ENCODE measurements at regions not wholly inside any gene's neighbourhood (a gene's known extent, or its start where the extent isn't known, plus 50 kb on each side); places are given as distances from the start of the nearest gene placed in this dataset.

DNA sequence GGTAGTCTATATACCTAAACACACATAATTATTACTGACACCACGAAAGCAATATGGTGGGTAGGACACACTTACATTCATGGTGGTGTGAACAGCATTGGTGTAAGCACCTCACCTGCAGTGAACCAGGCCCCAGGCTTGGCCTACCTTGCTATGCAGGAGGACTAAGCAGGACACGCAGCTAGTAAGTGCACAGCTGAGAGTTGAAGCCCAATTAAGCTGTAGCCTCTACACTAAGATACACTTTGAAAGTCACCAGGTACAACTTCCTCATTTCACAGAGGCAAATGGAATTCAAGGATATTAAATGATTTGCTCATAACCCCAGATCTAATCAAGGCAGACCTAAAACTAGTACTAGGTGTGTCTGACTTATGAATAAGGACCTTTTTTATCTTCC is 145.8 kb upstream of the PAPPA start:
- POLR2A ChIA-PET, result no interaction called here
- no peak overlapping the region for H3K4me3 Mint-ChIP-seq
- no peak overlapping the region for H3K27ac Mint-ChIP-seq
- H3K36me3 Mint-ChIP-seq, result no peaks in the 10 kb centered on the region
- no peaks in the 10 kb centered on the region for H3K27me3 Mint-ChIP-seq
- H3K9me3 Mint-ChIP-seq, result peaks cover 4% of the 10 kb centered on the region
- DNase-seq (no peak), ATAC-seq (ENCODE audit: low read depth) (no peak)
- no peaks in the 10 kb centered on the region for H3K4me1 Mint-ChIP-seq

GRCh38 chr9:116008278-116008677 is 145.3 kb upstream of the PAPPA start:
- H3K36me3 Mint-ChIP-seq, result no peaks in the 10 kb centered on the region
- no peaks in the 10 kb centered on the region for H3K4me1 Mint-ChIP-seq
- POLR2A ChIA-PET, result no interaction called here
- H3K27me3 Mint-ChIP-seq, result no peaks in the 10 kb centered on the region
- H3K9me3 Mint-ChIP-seq, result peaks cover 4% of the 10 kb centered on the region
- no peak for ATAC-seq (ENCODE audit: low read depth)
- DNase-seq, result no peak
- no peak overlapping the region for H3K27ac Mint-ChIP-seq
- H3K4me3 Mint-ChIP-seq, result no peak overlapping the region

- POLR2A ChIA-PET, result no interaction called here
- H3K4me3 Mint-ChIP-seq, result no peak overlapping the region
- no peaks in the 10 kb centered on the region for H3K36me3 Mint-ChIP-seq
- H3K27ac Mint-ChIP-seq, result no peak overlapping the region
- H3K27me3 Mint-ChIP-seq, result no peaks in the 10 kb centered on the region
- H3K4me1 Mint-ChIP-seq, result no peaks in the 10 kb centered on the region
- ATAC-seq (ENCODE audit: low read depth) (no peak), DNase-seq (no peak)
- peaks cover 4% of the 10 kb centered on the region for H3K9me3 Mint-ChIP-seq
Observed at GRCh38 chr9:116009420-116009819, 144.2 kb upstream of the PAPPA start.

DNA sequence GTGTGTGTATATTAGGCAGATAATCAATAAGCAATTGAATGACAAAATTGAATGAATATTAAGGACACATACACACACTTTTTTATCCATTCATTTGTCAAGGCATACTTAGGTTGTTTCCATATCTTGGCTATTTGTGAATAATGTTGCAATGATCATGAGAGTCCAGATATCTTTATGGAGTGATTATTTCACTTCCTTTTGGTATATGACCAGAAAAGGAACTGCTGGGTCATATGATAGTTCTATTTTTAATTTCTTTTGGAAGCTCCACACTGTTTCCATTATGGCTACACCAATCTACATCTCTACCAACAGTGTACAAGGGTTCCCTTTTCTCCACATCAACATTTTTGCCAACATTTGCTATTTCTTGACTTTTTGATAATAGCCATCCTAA is 137.7 kb upstream of the PAPPA start:
- H3K36me3 Mint-ChIP-seq, result no peaks in the 10 kb centered on the region
- H3K9me3 Mint-ChIP-seq, result no peaks in the 10 kb centered on the region
- H3K27ac Mint-ChIP-seq, result no peak overlapping the region
- H3K27me3 Mint-ChIP-seq, result no peaks in the 10 kb centered on the region
- no peaks in the 10 kb centered on the region for H3K4me1 Mint-ChIP-seq
- POLR2A ChIA-PET, result no interaction called here
- no peak overlapping the region for H3K4me3 Mint-ChIP-seq
- DNase-seq, result no peak
- no peak for ATAC-seq (ENCODE audit: low read depth)

- H3K27me3 Mint-ChIP-seq, result no peaks in the 10 kb centered on the region
- H3K4me1 Mint-ChIP-seq, result no peaks in the 10 kb centered on the region
- POLR2A ChIA-PET, result no interaction called here
- ATAC-seq (ENCODE audit: low read depth) (no peak), DNase-seq (no peak)
- H3K36me3 Mint-ChIP-seq, result no peaks in the 10 kb centered on the region
- H3K9me3 Mint-ChIP-seq, result peaks cover 2% of the 10 kb centered on the region
- H3K4me3 Mint-ChIP-seq, result no peak overlapping the region
- H3K27ac Mint-ChIP-seq, result no peak overlapping the region
Observed at GRCh38 chr9:116020146-116020545, 133.4 kb upstream of the PAPPA start.

DNA sequence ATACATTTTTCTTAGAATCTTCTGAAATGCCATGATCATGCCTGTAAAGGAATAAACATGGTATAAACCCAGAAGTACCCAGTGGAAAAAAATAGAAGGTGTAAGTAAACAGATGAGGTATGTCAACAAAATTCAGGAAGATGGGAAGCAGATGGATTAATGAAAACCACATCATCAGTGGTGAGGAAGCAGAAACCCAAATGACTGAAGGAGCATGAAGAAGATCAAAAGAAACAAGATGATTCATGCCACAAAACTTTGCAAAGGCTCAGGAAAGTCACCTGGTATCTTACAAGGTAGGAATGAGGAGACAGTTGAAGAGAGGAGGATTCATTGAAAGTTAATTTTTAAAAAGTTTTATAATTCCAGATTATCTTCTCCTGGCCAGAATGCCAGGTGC is 132.8 kb upstream of the PAPPA start:
- Mint-ChIP-seq H3K4me1 (no peaks in the 10 kb centered on the region), H3K4me3 (no peak overlapping the region), H3K9me3 (peaks cover 2% of the 10 kb centered on the region), H3K36me3 (no peaks in the 10 kb centered on the region), H3K27ac (no peak overlapping the region), H3K27me3 (no peaks in the 10 kb centered on the region)
- DNase-seq (no peak), ATAC-seq (ENCODE audit: low read depth) (no peak)
- POLR2A ChIA-PET, result no interaction called here

DNA sequence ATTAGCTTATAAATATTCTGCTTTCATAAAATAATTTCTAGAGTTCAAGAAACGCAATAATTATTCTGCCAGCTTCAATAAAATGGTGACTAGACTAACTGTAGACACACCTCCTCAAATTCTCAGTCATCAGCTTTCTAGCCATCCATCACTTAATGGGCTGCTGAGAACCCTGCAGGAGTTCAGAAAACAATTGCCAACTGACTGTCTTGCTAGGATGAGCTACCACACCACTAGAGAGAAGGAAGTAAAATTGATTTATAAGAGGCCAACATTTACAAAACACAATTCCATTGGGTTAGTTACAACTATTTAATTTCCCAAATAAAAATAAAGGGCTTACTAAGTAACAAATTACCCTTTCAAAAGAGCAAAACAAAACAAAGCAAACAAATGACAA is 126.5 kb upstream of the PAPPA start:
- Mint-ChIP-seq H3K9me3 (peaks cover 6% of the 10 kb centered on the region), H3K4me3 (no peak overlapping the region), H3K27ac (no peak overlapping the region), H3K36me3 (no peaks in the 10 kb centered on the region), H3K27me3 (no peaks in the 10 kb centered on the region), H3K4me1 (no peaks in the 10 kb centered on the region)
- POLR2A ChIA-PET, result no interaction called here
- ATAC-seq (ENCODE audit: low read depth) (no peak), DNase-seq (no peak)

GRCh38 chr9:116027511-116027910 is 126.1 kb upstream of the PAPPA start:
- POLR2A ChIA-PET, result no interaction called here
- no peaks in the 10 kb centered on the region for H3K36me3 Mint-ChIP-seq
- DNase-seq (no peak), ATAC-seq (ENCODE audit: low read depth) (no peak)
- no peaks in the 10 kb centered on the region for H3K4me1 Mint-ChIP-seq
- no peak overlapping the region for H3K27ac Mint-ChIP-seq
- no peak overlapping the region for H3K4me3 Mint-ChIP-seq
- H3K27me3 Mint-ChIP-seq, result no peaks in the 10 kb centered on the region
- peaks cover 6% of the 10 kb centered on the region for H3K9me3 Mint-ChIP-seq

DNA sequence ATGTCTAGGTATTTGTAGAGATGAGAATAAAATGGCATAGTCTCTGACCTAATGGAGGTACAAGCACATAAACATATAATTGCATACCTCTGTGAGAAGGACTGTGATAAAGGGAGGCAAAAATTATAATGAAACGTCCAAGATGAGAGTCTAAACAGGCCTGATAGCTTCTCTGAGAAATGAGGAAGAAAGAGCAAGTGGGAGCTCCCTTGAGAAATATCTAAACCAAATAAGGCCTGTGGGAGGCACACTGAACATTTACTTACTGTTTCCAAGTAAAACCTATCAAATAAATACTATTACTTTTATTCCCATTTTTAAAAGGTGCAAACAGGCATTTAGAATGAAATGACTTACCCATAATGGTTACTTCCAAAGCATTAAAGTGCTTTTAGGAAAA is 125.6 kb upstream of the PAPPA start:
- Mint-ChIP-seq H3K36me3 (no peaks in the 10 kb centered on the region), H3K4me3 (no peak overlapping the region)

DNA sequence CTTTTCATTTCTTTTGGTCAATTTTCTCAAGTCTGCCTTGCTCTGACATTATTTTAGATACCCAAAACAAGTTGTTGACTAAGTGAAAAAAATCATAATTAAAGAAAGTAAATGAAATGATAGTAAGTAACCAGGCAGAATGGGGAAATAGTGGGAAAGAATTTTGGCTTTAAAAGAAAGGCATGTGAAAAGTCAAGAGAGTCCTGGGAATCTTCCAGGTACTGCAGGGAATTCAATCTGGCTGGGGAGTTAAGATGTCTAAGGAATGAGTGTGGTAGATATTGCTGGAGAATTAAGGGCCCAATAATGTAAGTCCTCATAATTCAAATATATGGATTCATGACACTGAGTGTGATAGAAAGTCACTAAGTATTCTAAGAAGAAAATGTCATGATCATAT is 123.1 kb upstream of the PAPPA start:
- DNase-seq, result no peak
- Mint-ChIP-seq H3K27me3 (no peaks in the 10 kb centered on the region), H3K9me3 (peaks cover 7% of the 10 kb centered on the region), H3K36me3 (no peaks in the 10 kb centered on the region), H3K27ac (no peak overlapping the region), H3K4me1 (no peaks in the 10 kb centered on the region), H3K4me3 (no peak overlapping the region)
- no peak for ATAC-seq (ENCODE audit: low read depth)
- POLR2A ChIA-PET, result no interaction called here

More for the DNA sequence above, 125.6 kb upstream of the PAPPA start:
- ATAC-seq (ENCODE audit: low read depth) (no peak), DNase-seq (no peak)
- H3K27me3 Mint-ChIP-seq, result no peaks in the 10 kb centered on the region
- H3K27ac Mint-ChIP-seq, result no peak overlapping the region
- H3K9me3 Mint-ChIP-seq, result peaks cover 6% of the 10 kb centered on the region
- POLR2A ChIA-PET, result no interaction called here
- H3K4me1 Mint-ChIP-seq, result no peaks in the 10 kb centered on the region

DNA sequence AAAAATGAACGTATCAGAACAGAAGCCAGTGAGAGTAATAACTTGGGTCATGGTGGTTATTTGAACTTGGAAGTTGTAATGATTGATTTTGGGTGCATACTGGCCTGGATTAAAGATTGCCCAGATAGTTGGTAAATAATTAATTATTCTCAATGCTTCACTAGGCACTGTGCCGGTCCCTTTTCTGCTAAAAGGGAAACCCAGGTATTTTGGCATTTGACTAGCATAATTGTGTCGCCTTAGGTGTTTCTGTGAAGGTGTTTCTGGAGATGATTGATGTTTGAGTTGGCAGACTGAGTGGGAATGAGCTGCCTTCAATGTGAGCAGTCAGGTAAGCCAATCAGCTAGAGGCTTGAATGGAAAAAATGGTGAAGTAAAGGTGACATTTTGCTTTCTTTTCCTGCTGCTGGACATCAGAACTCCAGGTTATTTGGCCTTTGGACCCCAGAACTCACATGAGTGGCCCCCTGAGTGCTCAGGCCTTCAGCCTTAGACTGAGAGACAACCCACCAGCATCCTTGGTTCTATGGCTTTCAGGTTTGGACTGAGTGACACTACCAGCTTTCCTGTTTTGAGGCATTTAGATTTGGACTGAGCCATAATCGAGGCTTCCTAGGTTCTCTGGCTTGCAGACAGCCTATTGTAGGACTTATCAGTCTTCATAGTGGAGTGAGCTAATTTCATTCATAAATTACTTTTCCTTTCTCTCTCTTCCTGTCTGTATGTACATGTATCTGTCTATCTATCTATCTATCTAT is 120.7 kb upstream of the PAPPA start:
- peaks cover 8% of the 10 kb centered on the region for H3K9me3 Mint-ChIP-seq
- no peak overlapping the region for H3K27ac Mint-ChIP-seq
- H3K4me1 Mint-ChIP-seq, result no peaks in the 10 kb centered on the region
- no peaks in the 10 kb centered on the region for H3K27me3 Mint-ChIP-seq
- POLR2A ChIA-PET, result no interaction called here
- DNase-seq (no peak), ATAC-seq (ENCODE audit: low read depth) (no peak)
- no peak overlapping the region for H3K4me3 Mint-ChIP-seq
- no peaks in the 10 kb centered on the region for H3K36me3 Mint-ChIP-seq

DNA sequence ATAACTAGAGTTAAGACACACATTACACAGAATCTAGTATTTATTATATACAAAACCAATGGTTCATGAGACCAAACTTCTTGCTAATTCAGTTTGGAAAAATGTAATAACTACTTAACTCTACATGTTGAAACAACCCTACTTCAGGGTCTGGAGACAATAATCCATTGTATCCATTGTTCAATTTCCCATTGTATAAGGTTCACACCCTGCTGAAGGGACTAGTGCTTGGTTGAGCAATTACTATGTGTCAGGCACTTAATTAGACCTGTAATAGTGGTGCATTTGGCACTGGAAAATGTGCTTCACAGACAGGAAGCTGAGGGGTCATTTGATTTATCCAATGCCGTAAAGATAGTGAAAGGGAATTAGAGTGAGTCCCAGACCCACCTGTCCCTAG is 114.3 kb upstream of the PAPPA start:
- Mint-ChIP-seq H3K27ac (no peak overlapping the region), H3K27me3 (no peaks in the 10 kb centered on the region), H3K9me3 (peaks cover 1% of the 10 kb centered on the region), H3K36me3 (no peaks in the 10 kb centered on the region), H3K4me3 (no peak overlapping the region), H3K4me1 (no peaks in the 10 kb centered on the region)
- POLR2A ChIA-PET, result no interaction called here
- no peak for ATAC-seq (ENCODE audit: low read depth)
- DNase-seq, result no peak

DNA sequence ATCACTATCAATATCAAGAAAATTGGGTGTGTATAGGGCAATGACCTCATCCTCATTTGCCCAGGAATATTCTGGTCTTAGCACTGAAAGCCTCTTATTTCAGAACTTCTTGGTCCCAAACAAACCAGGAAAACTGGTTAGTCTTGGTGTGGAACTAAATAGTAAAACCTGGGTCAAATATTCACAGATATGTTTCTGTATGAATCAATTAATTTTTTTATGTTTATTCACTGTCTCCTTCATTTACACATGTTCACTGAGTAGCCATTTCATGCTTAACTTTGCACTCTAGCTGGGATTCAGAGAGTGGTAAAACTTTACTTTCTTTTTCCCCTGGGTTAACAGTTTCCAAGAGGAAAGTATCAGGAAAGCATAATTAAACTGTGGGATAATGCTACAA is 113.7 kb upstream of the PAPPA start:
- DNase-seq (no peak), ATAC-seq (ENCODE audit: low read depth) (no peak)
- H3K36me3 Mint-ChIP-seq, result no peaks in the 10 kb centered on the region
- no peaks in the 10 kb centered on the region for H3K27me3 Mint-ChIP-seq
- no peak overlapping the region for H3K27ac Mint-ChIP-seq
- H3K4me3 Mint-ChIP-seq, result no peak overlapping the region
- POLR2A ChIA-PET, result no interaction called here
- peaks cover 1% of the 10 kb centered on the region for H3K9me3 Mint-ChIP-seq
- H3K4me1 Mint-ChIP-seq, result no peaks in the 10 kb centered on the region

DNA sequence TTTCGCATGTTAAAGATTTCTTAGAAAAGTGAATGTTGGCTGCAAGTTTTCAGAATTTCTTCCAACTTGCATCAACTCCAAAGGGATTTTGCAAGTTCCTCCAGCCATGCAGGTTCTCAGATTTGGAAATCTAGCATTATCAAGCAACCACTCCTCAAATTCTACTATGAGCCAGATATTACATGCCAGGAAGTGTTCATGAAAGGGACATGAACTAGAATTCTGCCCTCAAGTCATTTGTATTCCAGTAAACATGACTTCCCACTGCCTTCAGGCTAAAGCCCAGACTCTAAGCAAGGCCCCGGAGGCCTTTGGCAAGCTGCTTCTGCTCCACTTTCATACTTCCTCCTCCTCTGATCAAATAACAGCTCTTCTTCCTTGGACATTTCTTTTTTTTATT is 111.3 kb upstream of the PAPPA start:
- no peak for ATAC-seq (ENCODE audit: low read depth)
- POLR2A ChIA-PET, result no interaction called here
- Mint-ChIP-seq H3K27me3 (no peaks in the 10 kb centered on the region), H3K4me3 (no peak overlapping the region), H3K27ac (no peak overlapping the region), H3K36me3 (no peaks in the 10 kb centered on the region), H3K4me1 (no peaks in the 10 kb centered on the region), H3K9me3 (peaks cover 2% of the 10 kb centered on the region)
- no peak for DNase-seq

DNA sequence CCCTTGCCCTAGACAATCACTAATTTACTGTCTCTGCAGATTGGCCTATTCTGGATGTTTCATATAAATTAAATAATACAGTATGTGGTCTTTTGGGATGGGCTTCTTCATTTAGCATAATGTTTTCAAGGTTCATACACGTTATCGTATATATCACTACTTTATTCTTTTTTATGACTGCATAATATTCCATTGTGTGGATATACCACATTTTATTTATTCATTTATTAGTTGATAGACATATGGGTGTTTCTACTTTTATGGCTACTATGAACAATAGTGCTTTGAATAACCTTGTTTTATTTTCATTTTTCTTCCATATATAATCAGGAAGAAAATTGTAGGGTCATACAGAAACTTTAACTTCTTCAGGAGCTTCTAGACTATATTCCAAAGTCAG is 108.5 kb upstream of the PAPPA start:
- Mint-ChIP-seq H3K36me3 (no peaks in the 10 kb centered on the region), H3K27ac (no peak overlapping the region), H3K27me3 (no peaks in the 10 kb centered on the region), H3K4me1 (no peaks in the 10 kb centered on the region), H3K4me3 (no peak overlapping the region), H3K9me3 (peaks cover 2% of the 10 kb centered on the region)
- ATAC-seq (ENCODE audit: low read depth) (no peak), DNase-seq (no peak)
- POLR2A ChIA-PET, result no interaction called here
